ENCODE measurements at regions not wholly inside any gene's neighbourhood (a gene's known extent, or its start where the extent isn't known, plus 50 kb on each side); places are given as distances from the start of the nearest gene placed in this dataset.

DNA sequence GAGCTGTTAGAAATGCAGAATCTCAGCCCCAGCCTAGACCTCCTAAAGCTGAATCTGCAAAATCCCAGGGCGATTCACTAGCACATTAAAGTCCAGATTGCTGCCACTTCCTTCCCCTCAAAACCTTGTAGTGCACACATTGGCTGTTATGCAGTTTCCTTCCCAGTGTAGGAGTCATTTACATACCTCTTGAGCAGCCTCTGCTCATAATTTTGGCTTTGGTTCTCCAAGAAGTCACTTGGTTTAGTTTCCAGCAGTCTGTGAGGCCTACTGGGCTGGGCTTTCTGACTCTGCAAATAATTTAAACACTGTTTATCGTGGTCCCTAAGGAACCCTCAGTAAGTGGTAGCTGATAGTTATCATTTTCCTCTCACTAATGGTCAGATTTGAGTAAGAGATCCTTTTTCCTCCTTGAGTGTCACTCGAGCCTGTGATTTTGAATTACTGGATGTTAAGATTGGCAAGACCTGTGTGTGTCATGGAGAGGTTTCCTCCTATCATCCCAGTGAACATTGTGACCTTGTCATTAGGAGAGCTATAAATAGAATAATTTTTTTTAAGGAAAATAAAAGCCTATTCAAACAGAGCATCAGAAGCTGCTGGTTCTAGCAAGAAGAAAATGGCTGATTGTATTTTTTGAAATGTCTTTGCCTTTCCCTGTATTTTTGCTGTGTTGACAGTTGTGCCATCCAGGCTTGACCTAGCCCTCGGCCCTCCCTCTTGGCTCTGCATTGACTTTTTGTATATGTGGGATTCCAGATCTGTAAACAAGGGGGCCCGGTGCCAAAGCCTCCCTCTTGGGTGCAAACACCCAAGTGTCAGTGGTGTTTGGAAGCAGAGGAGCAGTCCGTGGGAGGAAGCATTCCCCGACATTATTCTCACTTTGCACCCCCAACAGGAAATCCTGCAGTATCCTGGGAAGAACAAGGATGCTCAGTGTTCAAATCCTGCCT is 134.8 kb upstream of the ANKRD28 start:
- TF ChIP-seq POLR2A (IDR thresholded peaks at IDR 0.05; ENCODE audit: low read depth, low read length) (no peak), POLR2AphosphoS5 (IDR thresholded peaks at IDR 0.05; ENCODE audit: low read depth, low read length) (no peak), TAF1 (IDR thresholded peaks at IDR 0.05; ENCODE audit: low read depth, low read length) (no peak)

Data from GM12891 (cell line).